OCI-LY7 (cell line): ENCODE measurements at regions not wholly inside any gene's neighbourhood (a gene's known extent, or its start where the extent isn't known, plus 50 kb on each side); places are given as distances from the start of the nearest gene placed in this dataset.

Experiments used
- BruUV-seq: library from RNA; stranded (reverse); fragments of 400-500 nt; replicated peaks from 2 replicates; lab custom pipeline; 2021; lab: Mats Ljungman, UMichigan
- CTCF ChIA-PET: fragments of 300-600 bp; sonication (Branson Sonifier 250); formaldehyde crosslinking; loops from one replicate; lab custom pipeline; 2022; ENCODE audit warnings: antibody characterized with exemption; ENCODE audit not compliant: unreplicated experiment; lab: Charles Lee
- POLR2A ChIA-PET: fragments of 300-600 bp; sonication (Branson Sonifier 250); formaldehyde crosslinking; loops from one replicate; lab custom pipeline; 2022; ENCODE audit warnings: antibody characterized with exemption; lab: Charles Lee
- DNase-seq: peaks from one replicate; pipeline ENCODE4 v3.0.0-alpha.2; 2015; ENCODE audit warnings: low spot score
- H2AFZ ChIP-seq: fragments of 200-600 bp; sonication (generic), shearing (Covaris generic); 2 replicates; pipeline ENCODE4 v1.6.1; 2014; ENCODE audit warnings: mild to moderate bottlenecking, antibody characterized with exemption, low read length, moderate library complexity
- H3K27ac ChIP-seq: fragments of 200-600 bp; sonication (generic); 2 replicates; pipeline ENCODE4 v1.5.1; 2014; ENCODE audit warnings: mixed run types, low read depth, mild to moderate bottlenecking, moderate library complexity, low read length, inconsistent platforms; ENCODE audit not compliant: poor library complexity, severe bottlenecking
- H3K36me3 ChIP-seq: fragments of 200-600 bp; sonication (generic); 2 replicates; pipeline ENCODE4 v1.6.1; 2014; ENCODE audit warnings: mild to moderate bottlenecking, antibody characterized with exemption, low read length, moderate library complexity, mixed read lengths; ENCODE audit not compliant: insufficient read depth
- H3K4me1 ChIP-seq: fragments of 200-600 bp; sonication (generic); 2 replicates; pipeline ENCODE4 v1.5.1; 2014; ENCODE audit warnings: mild to moderate bottlenecking, low read length; ENCODE audit not compliant: insufficient read depth, poor library complexity, severe bottlenecking
- H3K4me2 ChIP-seq: fragments of 200-600 bp; sonication (generic); 2 replicates; pipeline ENCODE4 v1.6.1; 2014; ENCODE audit warnings: mild to moderate bottlenecking, low read length
- H3K4me3 ChIP-seq: fragments of 200-600 bp; sonication (generic); 2 replicates; pipeline ENCODE4 v1.5.1; 2014; ENCODE audit warnings: mild to moderate bottlenecking, low read depth, low read length; ENCODE audit not compliant: poor library complexity, severe bottlenecking
- H3K79me2 ChIP-seq: fragments of 200-600 bp; sonication (generic); 2 replicates; pipeline ENCODE4 v1.6.1; 2016; ENCODE audit warnings: low read depth, mild to moderate bottlenecking, low read length, moderate library complexity, mixed read lengths; ENCODE audit not compliant: insufficient read depth
- H3K9me2 ChIP-seq: fragments of 200-600 bp; sonication (generic); 2 replicates; pipeline ENCODE4 v1.6.1; 2016; ENCODE audit warnings: mild to moderate bottlenecking, low read length, mixed read lengths; ENCODE audit not compliant: insufficient read depth
- H3K9me3 ChIP-seq: fragments of 200-600 bp; sonication (generic); 2 replicates; pipeline ENCODE4 v1.6.1; 2014; ENCODE audit warnings: mild to moderate bottlenecking, mixed run types, low read length, mixed read lengths
- H4K20me1 ChIP-seq: fragments of 200-600 bp; sonication (generic); 2 replicates; pipeline ENCODE4 v1.6.1; 2014; ENCODE audit warnings: mild to moderate bottlenecking, antibody characterized with exemption, low read length, moderate library complexity, mixed read lengths; ENCODE audit not compliant: insufficient read depth
- CTCF ChIP-seq: fragments of 200-600 bp; sonication (generic); conservative IDR thresholded peaks from 2 replicates; pipeline ENCODE4 v1.5.1; 2014; ENCODE audit warnings: mild to moderate bottlenecking, antibody characterized with exemption, low read length, moderate library complexity, mixed read lengths
- EZH2phosphoT487 ChIP-seq: fragments of 200-600 bp; sonication (generic); IDR thresholded peaks from 2 replicates; pipeline ENCODE4 v1.6.1; 2018; ENCODE audit warnings: low read depth, borderline replicate concordance, mild to moderate bottlenecking, mixed run types, antibody characterized with exemption, low read length, moderate library complexity, mixed read lengths
- intact Hi-C: fragments of 100-400 bp; cut with micrococcal nuclease; formaldehyde crosslinking; loops from one replicate; pipeline ENCODE4 v1.10.0; 2022; ENCODE audit not compliant: unreplicated experiment

- no peaks in the 10 kb centered on the region for H3K79me2 ChIP-seq
- TF ChIP-seq CTCF = no peak
- TF ChIP-seq EZH2phosphoT487 = no peak
- POLR2A ChIA-PET = no interaction called here
- H3K27ac ChIP-seq = no peak overlapping the region
- no peaks in the 10 kb centered on the region for H3K9me2 ChIP-seq
- BruUV-seq = no TSS peak
- intact Hi-C loops = no loop called here
- H3K9me3 ChIP-seq = no peaks in the 10 kb centered on the region
- no peaks in the 10 kb centered on the region for H3K4me1 ChIP-seq
- no peak overlapping the region for H2AFZ ChIP-seq
- no peak for DNase-seq
- H3K4me2 ChIP-seq = no peak overlapping the region
- H3K4me3 ChIP-seq = no peak overlapping the region
- H4K20me1 ChIP-seq = no peaks in the 10 kb centered on the region
- CTCF ChIA-PET = no interaction called here
- no peaks in the 10 kb centered on the region for H3K36me3 ChIP-seq
Measured at GRCh38 chr22:48629631-48630432, 1197.8 kb downstream of the BRD1 start.

GRCh38 chr22:48628891-48629543, 1198.7 kb downstream of the BRD1 start:
- BruUV-seq = no TSS peak
- H3K79me2 ChIP-seq = no peaks in the 10 kb centered on the region
- ChIA-PET CTCF (no interaction called here), POLR2A (no interaction called here)
- H3K36me3 ChIP-seq = no peaks in the 10 kb centered on the region
- no peaks in the 10 kb centered on the region for H3K9me2 ChIP-seq
- no peak overlapping the region for H3K4me3 ChIP-seq
- no peak overlapping the region for H3K27ac ChIP-seq
- no peaks in the 10 kb centered on the region for H4K20me1 ChIP-seq
- no peak overlapping the region for H3K4me2 ChIP-seq
- H3K9me3 ChIP-seq = no peaks in the 10 kb centered on the region
- H3K4me1 ChIP-seq = no peaks in the 10 kb centered on the region
- TF ChIP-seq EZH2phosphoT487 = no peak
- TF ChIP-seq CTCF = no peak
- H2AFZ ChIP-seq = no peak overlapping the region
- intact Hi-C loops = no loop called here
- DNase-seq = no peak

GRCh38 chr22:48627966-48628365, 1199.7 kb downstream of the BRD1 start:
- ChIA-PET POLR2A (no interaction called here), CTCF (no interaction called here)
- intact Hi-C loops = no loop called here
- no peak for DNase-seq
- TF ChIP-seq CTCF = no peak
- no peak for TF ChIP-seq EZH2phosphoT487
- H3K9me2 ChIP-seq = no peaks in the 10 kb centered on the region
- H3K27ac ChIP-seq = no peak overlapping the region
- no peak overlapping the region for H3K4me2 ChIP-seq
- H3K4me1 ChIP-seq = no peaks in the 10 kb centered on the region
- H3K79me2 ChIP-seq = no peaks in the 10 kb centered on the region
- no peak overlapping the region for H3K4me3 ChIP-seq
- no peaks in the 10 kb centered on the region for H4K20me1 ChIP-seq
- no peaks in the 10 kb centered on the region for H3K9me3 ChIP-seq
- no TSS peak for BruUV-seq
- no peak overlapping the region for H2AFZ ChIP-seq
- H3K36me3 ChIP-seq = no peaks in the 10 kb centered on the region
